ENCODE measurements at regions not wholly inside any gene's neighbourhood (a gene's known extent, or its start where the extent isn't known, plus 50 kb on each side); places are given as distances from the start of the nearest gene placed in this dataset.

GRCh38 chr21:34017039-34017961, 56.1 kb upstream of the MRPS6 start:
- TF ChIP-seq POLR2A (IDR thresholded peaks at IDR 0.05) (no peak), CTCF (IDR thresholded peaks at IDR 0.05) (no peak), POLR2AphosphoS5 (IDR thresholded peaks at IDR 0.05) (no peak)
